Motor neuron (in vitro differentiated cells): ENCODE measurements at regions not wholly inside any gene's neighbourhood (a gene's known extent, or its start where the extent isn't known, plus 50 kb on each side); places are given as distances from the start of the nearest gene placed in this dataset.

Experiments
- ATAC-seq, 8 experiments: fragments of 200-7000 bp; cut with Tn5 transposase; replicated peaks in 6 of 8; 2 replicates each; pipeline ENCODE4 v1.8.0; 2021; ENCODE audit warnings: mild to moderate bottlenecking in 8 of 8, moderate library complexity in 8 of 8
- H3K27ac ChIP-seq, 2 donors: fragments of 250-450 bp; sonication (Bioruptor Pico); 2 replicates each; pipeline ENCODE4 v1.9.0; 2021; ENCODE audit warnings: antibody characterized with exemption in 2 of 2, mild to moderate bottlenecking in 2 of 2, moderate library complexity in 1 of 2
- H3K4me1 ChIP-seq, 2 donors: fragments of 250-450 bp; sonication (Bioruptor Pico); replicated peaks in 1 of 2; 2 replicates each; pipeline ENCODE4 v1.6.1; 2021; ENCODE audit warnings: antibody characterized with exemption in 2 of 2, mild to moderate bottlenecking in 2 of 2, moderate library complexity in 1 of 2
- H3K4me3 ChIP-seq, 5 donors: fragments of 250-450 bp; sonication (Bioruptor Pico); 2 replicates each; pipeline ENCODE4 v1.9.0; 2021; ENCODE audit warnings: antibody characterized with exemption in 5 of 5, mild to moderate bottlenecking in 5 of 5, moderate library complexity in 4 of 5
- WGBS, 10 experiments: fragments of 450-650 bp; shearing (Covaris generic); methylation state at CpG; one replicate each; pipeline ENCODE4 v1.0.0; 2022; 5-methylcytosine and 5-hydroxymethylcytosine counted together
- in situ Hi-C, 9 experiments: fragments of 400-800 bp; cut with MboI; loops; one replicate each; pipeline ENCODE4 v1.15.0; 2021; ENCODE audit warnings: low sequenced_read_pairs in 9 of 9, low pct_unique_long_range_greater_than_20kb in 2 of 9; ENCODE audit not compliant: unreplicated experiment in 9 of 9

- ATAC-seq: no peak
- Histone ChIP-seq H3K27ac (no peak overlapping the region), H3K4me1 (peaks cover 0 to 9% of the 10 kb centered on the region in 2 donors), H3K4me3 (no peak overlapping the region)
- WGBS, 10 experiments: 0 to 85% (median 66%) methylated on average over 2 to 4 of the region's 4 CpGs; no CpG with 5 or more reads in 3 of the 10 experiments
- in situ Hi-C loops: no loop called here
Observed at GRCh38 chr13:106859533-106859904, 291.6 kb upstream of the ARGLU1 start.

DNA sequence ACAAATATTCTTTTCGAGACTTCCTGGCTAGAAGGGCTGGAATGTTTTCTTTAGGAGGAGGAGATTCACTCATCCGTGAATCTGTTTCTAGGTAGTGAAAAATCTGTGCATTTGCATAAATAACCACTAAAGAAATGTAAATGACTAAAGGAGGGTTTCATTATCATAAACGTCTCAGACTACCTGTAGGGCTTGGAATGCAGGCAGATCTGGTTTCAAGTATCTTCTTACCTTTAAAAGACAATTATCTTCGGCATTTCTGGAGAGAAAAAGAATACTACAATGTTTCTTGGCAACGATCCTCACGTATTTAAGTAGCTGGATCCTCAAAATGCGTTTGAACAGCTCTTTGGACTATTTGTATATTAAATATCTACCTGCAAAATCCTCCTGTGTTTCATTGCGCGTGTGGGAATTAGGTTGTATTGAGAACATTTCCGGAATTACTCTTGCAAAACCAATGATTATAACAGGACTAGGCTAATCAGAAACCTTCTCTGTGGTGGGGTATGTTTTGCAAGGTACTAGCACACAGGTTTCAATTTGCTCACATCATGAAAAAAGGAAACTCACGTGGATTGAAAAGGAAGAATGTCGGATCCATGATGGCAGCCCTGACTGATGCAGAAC, 291.1 kb upstream of the ARGLU1 start:
- peaks cover 0 to 9% of the 10 kb centered on the region in 2 donors for H3K4me1 ChIP-seq
- no peak overlapping the region for H3K27ac ChIP-seq
- H3K4me3 ChIP-seq: no peak overlapping the region
- in situ Hi-C loops: no loop called here
- WGBS, 10 experiments: 3 to 61% (median 36%) methylated on average over 5 to 12 of the region's 12 CpGs
- ATAC-seq: no peak

DNA sequence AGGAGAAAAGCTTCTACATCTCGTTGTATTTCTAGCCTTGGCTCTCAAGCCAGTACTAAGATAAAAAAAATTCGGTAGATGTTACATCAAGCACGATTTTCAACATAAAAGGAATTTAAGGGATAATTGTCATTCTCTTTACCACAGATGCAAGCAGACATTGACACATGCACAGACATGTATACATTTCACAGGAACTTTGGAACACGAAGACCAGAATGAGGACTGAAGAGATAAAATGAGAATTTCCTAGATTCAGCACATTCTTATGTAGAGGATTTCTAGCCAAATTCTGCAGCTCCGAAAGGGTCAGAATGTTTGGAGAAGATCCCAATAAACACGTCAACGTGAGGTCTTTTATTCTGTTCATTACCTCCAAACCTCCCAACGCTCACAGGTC, 284.5 kb upstream of the ARGLU1 start:
- WGBS, 10 experiments: 9 to 89% (median 66%) methylated on average over 3 to 8 of the region's 8 CpGs; no CpG with 5 or more reads in 1 of the 10 experiments
- no peak overlapping the region for H3K4me3 ChIP-seq
- H3K4me1 ChIP-seq: peaks cover 6 to 7% of the 10 kb centered on the region in 2 donors
- H3K27ac ChIP-seq: no peak overlapping the region
- ATAC-seq: no peak
- in situ Hi-C loops: no loop called here

DNA sequence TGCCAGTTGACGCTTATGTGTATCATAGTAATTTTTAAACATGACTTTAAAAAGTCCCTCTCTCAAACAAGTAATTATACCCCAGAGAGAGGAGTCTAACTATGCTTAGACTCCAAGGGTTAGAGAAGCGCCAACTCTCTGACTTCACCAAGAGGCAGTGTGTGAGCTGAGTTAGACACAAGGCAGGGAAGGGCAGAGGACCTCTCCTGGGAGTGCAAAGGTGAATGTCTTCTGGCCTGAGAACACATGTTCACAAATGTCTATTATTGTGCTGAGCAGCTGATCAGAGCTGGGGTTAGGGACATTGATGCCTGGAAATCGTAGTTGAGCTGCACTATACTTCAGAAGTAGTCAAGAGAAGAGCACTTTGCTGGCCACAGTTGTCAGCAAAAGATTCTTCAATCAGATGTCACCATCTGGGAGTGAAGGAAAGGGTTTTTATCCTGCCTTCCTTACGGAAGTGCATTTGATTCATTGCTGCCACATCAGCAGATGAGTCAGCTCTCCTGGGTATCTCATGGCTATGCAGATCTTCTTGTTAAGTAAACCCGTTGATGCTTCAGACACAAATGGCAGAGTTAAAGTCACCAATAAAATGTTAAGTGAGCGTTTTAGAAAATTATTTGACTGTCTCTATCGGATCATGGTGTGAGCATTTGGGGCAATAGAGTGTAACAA, 283.2 kb upstream of the ARGLU1 start:
- WGBS, 10 experiments: 25 to 100% (median 63%) methylated on average over 2 to 7 of the region's 7 CpGs
- ATAC-seq: peak in 5 of 8 experiments; percentile 87 to 96 (median 93)

GRCh38 chr13:106846571-106847448, 278.9 kb upstream of the ARGLU1 start:
- ATAC-seq: no peak
- in situ Hi-C loops: no loop called here
- no peak overlapping the region for H3K4me3 ChIP-seq
- no peak overlapping the region for H3K27ac ChIP-seq
- peaks cover 6 to 7% of the 10 kb centered on the region in 2 donors for H3K4me1 ChIP-seq
- WGBS, 10 experiments: 4 to 94% (median 72%) methylated on average over 1 to 5 of the region's 5 CpGs

More for the DNA sequence above, 283.2 kb upstream of the ARGLU1 start:
- Histone ChIP-seq H3K27ac (no peak overlapping the region), H3K4me1 (peaks cover 6 to 7% of the 10 kb centered on the region in 2 donors), H3K4me3 (no peak overlapping the region)
- in situ Hi-C loops: no loop called here

- WGBS, 10 experiments: 0 to 100% (median 71%) methylated on average over 2 to 4 of the region's 4 CpGs; no CpG with 5 or more reads in 1 of the 10 experiments
- Histone ChIP-seq H3K4me1 (peaks cover 15 to 16% of the 10 kb centered on the region in 2 donors), H3K4me3 (no peak overlapping the region), H3K27ac (no peak overlapping the region)
- in situ Hi-C loops: no loop called here
- ATAC-seq: no peak
Observed at GRCh38 chr13:106836186-106836802, 268.4 kb upstream of the ARGLU1 start.

DNA sequence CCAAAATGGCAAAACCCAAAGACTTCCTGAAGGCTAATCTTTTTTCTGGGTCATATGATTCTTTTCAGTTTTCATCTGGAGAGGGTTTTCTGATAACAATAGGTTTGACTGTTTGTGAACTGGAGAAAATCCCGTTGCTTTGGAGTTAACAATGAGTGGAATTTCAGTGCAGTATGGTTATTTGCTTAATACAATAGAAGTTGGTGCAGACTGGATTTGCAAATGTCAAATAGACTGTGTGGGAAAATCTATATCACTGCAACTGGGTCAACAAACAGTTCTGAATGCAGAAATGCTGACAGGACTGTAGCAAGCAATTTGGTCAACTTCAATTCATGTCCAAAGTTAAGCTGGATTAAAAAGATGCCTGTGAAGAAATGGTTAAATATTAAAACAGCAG, 267.5 kb upstream of the ARGLU1 start:
- ATAC-seq: peak in 5 of 8 experiments; percentile 41 to 96 (median 59)
- Histone ChIP-seq H3K4me1 (peaks cover 15 to 16% of the 10 kb centered on the region in 2 donors), H3K27ac (no peak overlapping the region), H3K4me3 (no peak overlapping the region)
- in situ Hi-C loops: no loop called here
- 0 to 13% (median 0%) methylated on average over 1 of the region's 1 CpG; no CpG with 5 or more reads in 2 of the 10 experiments for WGBS, 10 experiments

- 17 to 80% (median 50%) methylated on average over 1 to 7 of the region's 8 CpGs; no CpG with 5 or more reads in 3 of the 10 experiments for WGBS, 10 experiments
- peaks cover 0 to 4% of the 10 kb centered on the region in 2 donors for H3K4me1 ChIP-seq
- no peak overlapping the region for H3K4me3 ChIP-seq
- H3K27ac ChIP-seq: no peak overlapping the region
- in situ Hi-C loops: no loop called here
- ATAC-seq: peak in 5 of 8 experiments; percentile 45 to 99 (median 78)
Observed at GRCh38 chr13:106821979-106822378, 254.0 kb upstream of the ARGLU1 start.

DNA sequence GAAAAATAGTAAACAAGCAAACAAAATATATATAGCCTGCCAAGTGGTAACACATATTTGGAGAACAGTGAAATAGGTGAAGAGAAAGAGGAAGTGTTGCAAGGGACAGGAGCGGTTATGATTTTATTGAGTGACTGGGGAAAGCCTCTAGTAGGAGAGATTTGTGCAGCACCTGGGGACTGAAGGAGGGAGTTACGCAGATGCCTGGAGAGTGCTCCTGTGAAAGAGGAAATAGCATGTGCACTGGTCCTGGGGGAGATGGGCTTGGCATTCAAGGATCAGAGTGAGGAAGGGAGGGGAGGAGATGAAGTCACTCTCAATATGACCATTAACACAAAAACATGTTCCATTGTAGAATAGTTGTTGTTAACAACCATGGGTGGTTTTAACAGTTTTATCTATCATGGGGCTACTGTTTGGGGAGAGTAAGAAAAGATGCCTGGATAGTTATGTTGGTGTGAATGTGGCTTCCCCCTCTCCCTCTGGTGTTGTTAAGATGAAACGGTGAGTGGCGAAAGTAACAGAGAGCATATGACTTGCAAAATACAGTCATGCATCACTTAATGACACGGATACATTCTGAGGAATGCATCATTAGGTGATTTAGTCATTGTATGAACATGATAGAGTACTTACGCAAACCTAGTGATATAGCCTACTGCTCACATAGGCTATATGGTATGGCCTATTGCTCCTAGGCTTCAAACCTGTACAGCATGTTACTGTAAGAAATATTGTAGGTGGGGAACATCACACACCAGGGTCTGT, 251.7 kb upstream of the ARGLU1 start:
- H3K4me1 ChIP-seq: peaks cover 0 to 4% of the 10 kb centered on the region in 2 donors
- in situ Hi-C loops: no loop called here
- ATAC-seq: no peak
- H3K4me3 ChIP-seq: no peak overlapping the region
- no peak overlapping the region for H3K27ac ChIP-seq
- WGBS, 10 experiments: 28 to 100% (median 83%) methylated on average over 1 to 5 of the region's 6 CpGs

GRCh38 chr13:106818971-106819370, 251.0 kb upstream of the ARGLU1 start:
- Histone ChIP-seq H3K27ac (no peak overlapping the region), H3K4me1 (peaks cover 0 to 4% of the 10 kb centered on the region in 2 donors), H3K4me3 (no peak overlapping the region)
- no peak for ATAC-seq
- 0 to 100% (median 90%) methylated on average over 1 to 3 of the region's 3 CpGs; no CpG with 5 or more reads in 1 of the 10 experiments for WGBS, 10 experiments
- in situ Hi-C loops: no loop called here

DNA sequence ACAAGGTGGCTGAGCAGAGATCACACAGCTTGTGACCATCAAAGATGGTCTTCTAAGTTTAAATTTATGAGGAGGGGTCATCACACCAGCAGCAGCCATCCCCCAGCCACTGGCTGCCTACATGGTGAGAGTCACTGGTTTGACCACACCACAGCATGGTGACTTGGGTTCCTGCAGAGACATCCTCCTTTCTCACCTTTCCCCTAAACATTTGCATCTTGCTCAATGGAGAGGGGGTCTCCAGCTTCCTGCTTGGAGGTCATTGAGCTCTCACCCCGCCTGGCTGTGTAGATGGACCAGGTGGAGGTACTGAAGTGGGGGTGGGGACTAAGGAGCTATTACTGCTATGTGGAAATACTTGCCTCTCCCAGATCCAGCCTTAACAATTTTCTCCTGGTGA, 247.6 kb upstream of the ARGLU1 start:
- no peak overlapping the region for H3K4me3 ChIP-seq
- no peak overlapping the region for H3K27ac ChIP-seq
- 60 to 90% methylated on average over 1 of the region's 1 CpG; no CpG with 5 or more reads in 8 of the 10 experiments for WGBS, 10 experiments
- in situ Hi-C loops: no loop called here
- no peaks in the 10 kb centered on the region for H3K4me1 ChIP-seq
- no peak for ATAC-seq

DNA sequence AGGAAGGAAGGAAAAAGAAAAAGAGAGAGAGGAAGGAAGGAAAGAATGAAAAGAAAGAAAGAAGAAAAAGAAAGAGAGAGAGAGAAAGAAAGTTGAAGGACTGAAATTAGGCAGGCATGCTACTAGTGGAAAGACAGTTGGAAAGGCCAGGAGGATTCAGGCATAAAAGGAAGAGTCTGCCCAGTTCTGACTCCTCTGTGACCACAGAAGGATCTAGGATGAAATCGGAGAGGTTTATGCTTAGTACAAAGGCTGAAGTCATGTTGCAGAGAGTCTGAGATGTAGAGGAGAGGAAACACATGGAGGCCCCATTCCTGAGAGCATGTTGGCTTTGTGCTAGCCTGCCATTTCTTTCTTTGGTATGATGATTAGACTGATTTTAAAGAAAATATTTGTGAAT, 246.5 kb upstream of the ARGLU1 start:
- no peak for ATAC-seq
- Histone ChIP-seq H3K4me3 (no peak overlapping the region), H3K27ac (no peak overlapping the region), H3K4me1 (no peaks in the 10 kb centered on the region)
- in situ Hi-C loops: no loop called here
- WGBS, 10 experiments: 0 to 100% (median 37%) methylated on average over 1 of the region's 1 CpG; no CpG with 5 or more reads in 2 of the 10 experiments
